ENCODE measurements at regions not wholly inside any gene's neighbourhood (a gene's known extent, or its start where the extent isn't known, plus 50 kb on each side); places are given as distances from the start of the nearest gene placed in this dataset.

DNA sequence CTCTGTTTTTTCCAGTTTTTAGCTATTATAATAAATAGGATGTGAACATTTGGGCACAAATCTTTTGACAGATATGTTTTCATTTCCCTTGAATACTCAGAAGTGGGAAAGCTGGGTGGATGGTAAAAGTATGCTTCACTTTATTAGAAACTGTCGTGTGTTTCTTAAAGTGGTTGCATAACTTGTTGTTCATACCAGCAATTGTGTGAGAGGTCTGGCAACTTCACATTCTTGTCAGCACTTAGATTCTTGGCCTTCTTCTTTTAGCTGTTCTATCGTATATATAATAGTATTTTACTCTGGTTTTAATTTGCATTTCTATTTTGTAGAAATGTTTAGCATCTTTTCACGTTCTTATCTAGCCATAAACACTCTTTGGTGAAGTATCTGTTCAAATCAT is 894.4 kb downstream of the KCNMA1 start:
- Mint-ChIP-seq H3K9me3 (no peaks in the 10 kb centered on the region), H3K27me3 (ENCODE audit: low read depth) (peaks cover 20% of the 10 kb centered on the region), H3K4me3 (no peak overlapping the region), H3K27ac (no peak overlapping the region), H3K4me1 (no peaks in the 10 kb centered on the region), H3K36me3 (no peaks in the 10 kb centered on the region)
- TF ChIP-seq, protein P1, sequence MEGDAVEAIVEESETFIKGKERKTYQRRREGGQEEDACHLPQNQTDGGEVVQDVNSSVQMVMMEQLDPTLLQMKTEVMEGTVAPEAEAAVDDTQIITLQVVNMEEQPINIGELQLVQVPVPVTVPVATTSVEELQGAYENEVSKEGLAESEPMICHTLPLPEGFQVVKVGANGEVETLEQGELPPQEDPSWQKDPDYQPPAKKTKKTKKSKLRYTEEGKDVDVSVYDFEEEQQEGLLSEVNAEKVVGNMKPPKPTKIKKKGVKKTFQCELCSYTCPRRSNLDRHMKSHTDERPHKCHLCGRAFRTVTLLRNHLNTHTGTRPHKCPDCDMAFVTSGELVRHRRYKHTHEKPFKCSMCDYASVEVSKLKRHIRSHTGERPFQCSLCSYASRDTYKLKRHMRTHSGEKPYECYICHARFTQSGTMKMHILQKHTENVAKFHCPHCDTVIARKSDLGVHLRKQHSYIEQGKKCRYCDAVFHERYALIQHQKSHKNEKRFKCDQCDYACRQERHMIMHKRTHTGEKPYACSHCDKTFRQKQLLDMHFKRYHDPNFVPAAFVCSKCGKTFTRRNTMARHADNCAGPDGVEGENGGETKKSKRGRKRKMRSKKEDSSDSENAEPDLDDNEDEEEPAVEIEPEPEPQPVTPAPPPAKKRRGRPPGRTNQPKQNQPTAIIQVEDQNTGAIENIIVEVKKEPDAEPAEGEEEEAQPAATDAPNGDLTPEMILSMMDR (IDR thresholded peaks at IDR 0.05; ENCODE audit: unreplicated experiment): no peak
- DNase-seq (ENCODE audit: low spot score in 2 of 2, unreplicated experiment in 2 of 2): no peak

DNA sequence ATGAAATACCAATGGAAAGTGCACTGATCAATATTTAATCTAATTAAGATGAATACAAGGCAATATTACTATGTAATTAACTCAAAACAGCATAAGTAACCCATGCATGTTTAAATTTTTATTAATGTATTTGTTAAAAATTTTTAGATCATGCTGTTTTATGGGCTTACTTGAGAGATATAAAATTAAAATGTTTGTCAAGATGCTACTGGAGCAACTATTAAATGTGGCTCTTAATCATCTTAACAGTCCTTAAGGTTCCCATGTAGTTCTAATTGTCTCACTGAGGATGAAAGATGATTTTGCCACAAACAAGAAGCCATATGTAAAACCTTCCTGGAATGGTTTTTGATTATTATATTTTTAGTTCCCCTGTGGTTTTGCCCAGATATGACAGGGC is 897.1 kb downstream of the KCNMA1 start:
- Mint-ChIP-seq H3K4me1 (peaks cover 10% of the 10 kb centered on the region), H3K27me3 (ENCODE audit: low read depth) (peaks cover 13% of the 10 kb centered on the region), H3K27ac (no peak overlapping the region), H3K36me3 (no peaks in the 10 kb centered on the region), H3K9me3 (no peaks in the 10 kb centered on the region), H3K4me3 (no peak overlapping the region)
- no peak for DNase-seq (ENCODE audit: low spot score in 2 of 2, unreplicated experiment in 2 of 2)
- TF ChIP-seq, protein P1 (IDR thresholded peaks at IDR 0.05; ENCODE audit: unreplicated experiment): no peak

DNA sequence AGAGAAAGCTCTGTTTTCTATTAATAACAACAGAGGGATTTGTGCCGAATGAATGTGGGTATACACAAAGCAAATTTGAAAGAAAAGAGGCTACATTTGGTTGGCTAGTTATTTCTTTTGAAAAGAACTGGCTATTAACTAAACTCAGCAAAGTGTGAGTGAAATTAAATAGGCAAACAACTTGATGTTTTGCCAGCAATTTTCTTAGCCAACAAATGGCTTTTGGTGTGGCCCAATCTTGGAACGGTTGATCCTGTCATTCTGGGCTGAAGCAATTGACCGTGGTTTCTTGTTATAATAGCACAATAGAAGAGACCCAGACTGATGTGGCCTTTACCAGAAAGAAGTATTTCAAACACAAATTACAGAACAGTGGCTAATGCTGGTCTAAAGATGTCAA is 898.6 kb downstream of the KCNMA1 start:
- no peaks in the 10 kb centered on the region for H3K36me3 Mint-ChIP-seq
- peaks cover 10% of the 10 kb centered on the region for H3K27me3 Mint-ChIP-seq (ENCODE audit: low read depth)
- TF ChIP-seq, protein P1 (IDR thresholded peaks at IDR 0.05; ENCODE audit: unreplicated experiment): no peak
- no peak overlapping the region for H3K27ac Mint-ChIP-seq
- peaks cover 10% of the 10 kb centered on the region for H3K4me1 Mint-ChIP-seq
- H3K9me3 Mint-ChIP-seq: no peaks in the 10 kb centered on the region
- DNase-seq (ENCODE audit: low spot score in 2 of 2, unreplicated experiment in 2 of 2): no peak
- H3K4me3 Mint-ChIP-seq: no peak overlapping the region

DNA sequence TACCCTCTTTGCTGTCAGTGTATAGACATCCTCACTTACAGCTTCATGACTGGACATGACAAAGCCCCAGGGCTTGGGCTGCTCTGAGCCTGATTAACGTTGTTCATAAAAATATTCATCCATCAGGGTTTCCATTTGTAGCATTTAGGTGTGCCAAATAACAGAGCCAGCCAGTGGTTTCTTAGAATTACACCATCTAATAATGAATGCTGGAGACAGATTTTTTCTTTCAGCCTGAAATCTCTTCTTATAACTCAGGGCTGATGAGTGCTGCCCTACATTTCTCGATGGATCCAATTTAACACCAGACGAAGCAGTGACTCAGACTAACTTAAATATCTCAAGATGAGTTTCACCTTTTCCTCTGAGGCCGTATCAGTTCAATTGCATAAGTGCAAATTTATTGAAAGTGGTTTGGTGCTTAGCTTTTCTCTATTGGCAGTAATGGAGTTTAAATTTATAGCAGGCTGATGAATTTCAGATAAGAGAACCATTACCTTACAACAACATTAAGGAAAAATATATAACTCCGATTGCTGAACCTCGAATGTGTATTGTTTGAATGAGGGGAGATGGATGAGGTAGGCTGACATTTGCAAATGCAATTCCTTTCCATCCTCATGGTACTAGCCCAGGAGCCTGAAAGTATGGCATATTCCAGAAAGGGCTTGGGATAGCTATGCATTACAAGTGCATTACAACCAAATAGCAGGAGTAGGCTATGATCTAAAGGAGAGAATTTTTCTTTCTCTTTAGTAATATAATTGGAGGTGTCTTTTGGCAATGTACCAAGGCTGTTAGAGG is 900.6 kb downstream of the KCNMA1 start:
- TF ChIP-seq, protein P1 (IDR thresholded peaks at IDR 0.05; ENCODE audit: unreplicated experiment): no peak
- Mint-ChIP-seq H3K36me3 (no peaks in the 10 kb centered on the region), H3K27me3 (ENCODE audit: low read depth) (peaks cover 15% of the 10 kb centered on the region), H3K4me3 (no peak overlapping the region), H3K9me3 (peaks cover 2% of the 10 kb centered on the region), H3K4me1 (peaks cover 10% of the 10 kb centered on the region), H3K27ac (no peak overlapping the region)
- DNase-seq (ENCODE audit: low spot score in 2 of 2, unreplicated experiment in 2 of 2): no peak

DNA sequence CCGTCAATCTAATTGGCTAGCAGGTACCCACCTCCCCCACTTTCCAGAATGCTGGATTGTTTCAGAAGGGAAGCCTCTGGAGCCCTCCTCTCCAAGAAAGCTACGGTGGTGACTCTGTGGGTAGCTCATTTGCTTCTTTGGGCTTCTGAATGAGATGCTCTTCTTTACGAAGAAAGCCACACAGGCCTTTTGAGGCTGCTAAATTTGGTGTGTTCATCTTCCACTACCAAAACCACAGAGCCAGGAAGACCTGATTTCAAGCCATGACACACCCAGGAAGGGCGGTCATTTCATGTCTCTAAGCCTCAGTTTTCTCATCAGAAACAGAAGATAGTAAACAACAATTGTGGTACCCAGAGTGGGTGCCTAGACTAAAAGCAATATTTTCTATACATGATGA is 901.2 kb downstream of the KCNMA1 start:
- H3K9me3 Mint-ChIP-seq: peaks cover 7% of the 10 kb centered on the region
- DNase-seq (ENCODE audit: low spot score in 2 of 2, unreplicated experiment in 2 of 2): no peak
- H3K4me3 Mint-ChIP-seq: no peak overlapping the region
- H3K27ac Mint-ChIP-seq: no peak overlapping the region
- peaks cover 17% of the 10 kb centered on the region for H3K27me3 Mint-ChIP-seq (ENCODE audit: low read depth)
- peaks cover 10% of the 10 kb centered on the region for H3K4me1 Mint-ChIP-seq
- H3K36me3 Mint-ChIP-seq: no peaks in the 10 kb centered on the region
- TF ChIP-seq, protein P1 (IDR thresholded peaks at IDR 0.05; ENCODE audit: unreplicated experiment): no peak
